ENCODE measurements at regions not wholly inside any gene's neighbourhood (a gene's known extent, or its start where the extent isn't known, plus 50 kb on each side); places are given as distances from the start of the nearest gene placed in this dataset.

DNA sequence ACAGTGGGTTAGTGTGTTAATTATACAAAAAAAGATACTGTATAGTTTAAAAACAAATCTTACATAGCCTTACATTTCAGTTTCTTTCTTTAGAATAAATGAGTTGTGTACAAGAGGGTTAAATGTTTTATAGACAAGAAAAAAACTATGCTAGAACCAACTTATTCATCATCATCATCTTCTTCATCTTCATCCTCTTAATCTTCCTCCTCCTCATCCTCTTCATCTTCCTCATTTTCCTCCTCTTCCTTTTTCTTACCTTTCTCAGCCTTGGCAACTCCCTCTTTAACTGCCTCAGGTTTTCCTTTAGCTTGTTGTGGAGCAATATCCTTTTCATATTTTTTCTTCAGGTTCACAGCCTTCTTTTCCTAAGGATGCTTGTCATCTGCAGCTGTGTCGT is 53.7 kb downstream of the RPS12 start:
- DNase-seq: no peak
- intact Hi-C loops (cut with DNase I): no loop called here
- no peak for ATAC-seq (ENCODE audit: poor library complexity)

DNA sequence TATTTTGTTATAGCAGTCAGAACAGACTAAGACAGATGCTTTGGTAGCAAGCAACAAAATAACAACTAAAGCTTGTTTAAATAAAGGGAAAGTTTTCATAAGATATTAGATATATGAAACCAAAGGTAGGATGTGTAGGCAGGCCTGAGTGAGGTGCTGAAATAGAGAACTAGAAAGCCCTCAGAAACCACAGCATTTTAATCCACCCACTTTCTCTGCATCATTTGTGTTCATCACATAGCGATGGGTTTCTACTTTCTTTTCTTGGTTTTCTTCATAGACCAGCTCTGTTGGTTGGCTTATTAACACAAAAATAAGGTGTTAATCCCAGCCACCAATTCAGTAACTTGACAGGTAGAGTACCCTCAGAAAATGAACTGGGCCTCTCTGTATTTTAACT is 58.6 kb downstream of the RPS12 start:
- ATAC-seq (ENCODE audit: poor library complexity) (no peak), DNase-seq (no peak)
- intact Hi-C loops (cut with DNase I): no loop called here

DNA sequence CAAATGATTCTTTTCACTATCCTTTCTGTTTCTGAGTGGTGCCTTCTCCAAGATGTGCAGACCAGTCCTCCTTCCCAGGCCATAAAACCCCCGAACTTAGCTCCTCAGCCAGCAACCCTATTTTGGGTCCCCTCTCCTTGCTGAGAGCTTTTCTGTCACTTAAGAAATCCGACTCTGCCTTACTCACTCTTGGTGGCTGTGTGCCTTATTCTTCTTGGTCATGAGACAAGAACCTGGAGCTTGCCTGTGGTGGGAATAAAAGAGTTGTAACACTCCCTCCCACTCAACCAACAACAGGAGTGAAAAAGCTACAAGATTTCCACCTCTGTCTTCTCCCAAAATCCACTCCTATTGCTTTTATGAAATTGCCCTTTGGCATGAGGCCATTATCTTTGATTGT is 62.6 kb downstream of the RPS12 start:
- ATAC-seq (ENCODE audit: poor library complexity): no peak
- intact Hi-C loops (cut with DNase I): no loop called here
- DNase-seq: no peak

DNA sequence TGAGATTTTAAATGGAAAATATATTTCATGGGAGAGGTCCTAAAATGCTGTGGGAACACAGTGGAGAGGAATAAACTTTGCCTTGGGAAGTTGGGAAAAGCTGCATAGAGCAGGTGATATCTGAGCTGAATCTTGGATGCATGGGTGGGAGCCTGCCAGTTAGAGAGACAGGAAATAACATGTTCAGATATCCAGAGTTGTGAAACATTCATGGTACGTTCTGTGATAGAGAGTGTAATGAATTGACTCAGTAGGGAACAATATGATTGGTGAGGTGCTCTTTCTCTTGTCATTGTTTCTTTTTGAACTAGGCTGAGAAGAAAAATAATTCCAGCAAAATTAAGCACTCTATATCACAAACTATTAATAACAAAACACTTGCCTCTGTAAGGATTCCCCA is 72.8 kb downstream of the RPS12 start:
- no peak for ATAC-seq (ENCODE audit: poor library complexity)
- DNase-seq: no peak
- intact Hi-C loops (cut with DNase I): no loop called here

DNA sequence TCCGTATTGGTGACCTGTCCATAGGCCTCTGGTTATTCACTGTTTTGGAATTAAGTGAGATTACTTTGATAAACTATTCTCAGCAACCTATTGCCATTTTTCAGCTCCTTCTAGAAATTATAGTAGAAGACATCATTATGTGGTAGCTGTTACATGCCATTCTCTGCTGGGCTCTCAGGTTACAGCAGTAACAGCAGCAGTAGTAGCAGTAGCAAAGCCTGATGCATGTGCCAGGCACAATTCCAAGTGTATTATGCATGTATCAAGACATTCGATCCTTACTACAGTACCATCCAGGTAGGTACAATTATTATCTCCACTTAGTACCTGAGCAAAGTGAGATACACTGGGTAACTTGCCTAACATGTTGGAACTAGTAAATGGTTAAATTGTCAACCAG is 74.3 kb downstream of the RPS12 start:
- no peak for DNase-seq
- intact Hi-C loops (cut with DNase I): no loop called here
- ATAC-seq (ENCODE audit: poor library complexity): no peak

DNA sequence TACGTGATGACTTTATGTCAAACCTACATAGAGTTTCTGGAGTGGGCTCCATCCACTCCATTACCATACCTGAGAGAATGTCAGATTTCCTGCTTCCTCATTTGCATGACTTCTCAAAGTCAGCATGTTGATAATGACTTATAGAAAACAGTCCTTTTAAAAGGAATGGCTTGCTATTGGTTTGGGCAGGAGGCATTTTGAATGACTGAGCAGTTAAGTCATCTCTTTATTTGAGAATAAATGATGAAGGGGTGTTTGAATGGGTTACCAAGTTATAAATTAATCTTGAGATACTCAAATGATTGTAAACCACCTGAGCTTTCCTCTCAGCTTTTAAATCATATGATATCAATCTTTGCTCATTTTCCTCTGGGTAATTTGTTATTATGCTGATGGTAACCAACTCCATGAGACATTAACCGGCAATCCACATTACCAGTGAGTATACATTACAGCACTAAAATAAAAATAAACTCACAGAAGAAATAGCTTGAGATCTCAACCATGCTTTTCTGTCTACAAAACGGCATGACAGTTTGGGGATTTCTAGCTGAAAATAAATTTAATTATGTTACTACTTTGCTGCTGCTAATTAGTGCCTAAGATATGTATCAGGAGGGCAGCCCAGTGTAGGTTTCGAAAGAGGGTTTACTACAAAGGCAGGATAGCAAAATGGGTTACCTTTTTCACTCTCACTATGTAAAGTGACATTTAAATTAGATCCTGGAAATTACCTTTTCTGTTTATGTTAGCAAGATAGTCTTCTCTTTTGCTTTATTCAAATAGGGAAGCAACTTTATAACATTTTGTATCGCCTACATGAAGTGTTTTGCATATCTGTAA is 78.8 kb downstream of the RPS12 start:
- intact Hi-C loops (cut with DNase I): no loop called here
- ATAC-seq (ENCODE audit: poor library complexity): no peak
- no peak for DNase-seq

DNA sequence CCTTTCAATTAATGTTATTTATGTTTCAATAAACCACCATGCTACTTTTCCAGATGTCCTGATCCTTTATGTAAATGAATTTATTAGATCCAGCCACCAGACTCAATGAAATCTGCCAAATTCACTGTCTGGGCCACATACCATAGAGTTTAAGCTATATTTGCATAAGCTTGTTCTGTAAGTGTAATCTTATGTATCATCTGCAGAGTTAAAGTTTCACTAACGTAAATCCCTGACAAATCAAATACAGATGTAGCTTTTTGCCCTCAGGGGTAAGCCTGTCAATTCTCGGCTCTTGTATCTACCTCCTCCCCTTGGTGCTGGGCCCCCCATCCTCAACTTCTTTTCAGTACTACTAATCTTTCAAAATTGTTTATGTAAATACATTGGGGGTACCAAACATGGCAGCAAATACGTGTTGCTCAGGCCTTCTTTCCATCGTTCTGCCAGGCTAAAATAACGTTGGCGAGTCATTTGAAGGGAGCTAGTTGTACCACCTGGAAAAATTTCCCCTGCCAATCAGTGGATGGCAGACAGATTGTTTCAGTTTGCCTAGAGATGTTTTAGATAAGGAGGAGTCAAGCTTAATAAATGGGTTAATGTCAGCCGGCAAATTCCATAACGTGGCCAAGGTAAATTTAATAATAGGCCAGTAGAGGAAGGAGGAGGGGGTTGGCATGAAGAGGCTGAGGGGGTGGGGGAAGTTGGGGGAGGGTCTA is 79.6 kb downstream of the RPS12 start:
- ATAC-seq (ENCODE audit: poor library complexity) (no peak), DNase-seq (no peak)
- intact Hi-C loops (cut with DNase I): no loop called here

DNA sequence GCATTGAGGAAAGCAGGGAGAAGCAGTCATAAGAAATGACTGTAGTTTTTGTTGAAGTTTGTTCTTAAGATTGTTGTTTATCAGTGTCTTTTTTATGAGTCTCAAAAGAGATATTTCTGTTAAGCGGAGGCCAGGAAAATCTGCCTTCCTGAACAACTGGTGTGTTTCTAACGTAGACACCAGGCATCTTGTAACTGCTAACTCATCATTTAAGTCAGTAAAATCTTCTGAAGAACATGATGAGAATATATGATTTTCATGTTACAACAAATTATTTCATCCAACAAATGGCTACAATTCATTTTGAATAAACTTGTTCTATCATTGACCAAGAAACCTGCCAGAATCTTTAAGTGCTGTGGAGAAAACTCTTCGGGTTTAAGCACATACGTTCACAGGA is 84.0 kb downstream of the RPS12 start:
- intact Hi-C loops (cut with DNase I): no loop called here
- DNase-seq (no peak), ATAC-seq (ENCODE audit: poor library complexity) (no peak)

DNA sequence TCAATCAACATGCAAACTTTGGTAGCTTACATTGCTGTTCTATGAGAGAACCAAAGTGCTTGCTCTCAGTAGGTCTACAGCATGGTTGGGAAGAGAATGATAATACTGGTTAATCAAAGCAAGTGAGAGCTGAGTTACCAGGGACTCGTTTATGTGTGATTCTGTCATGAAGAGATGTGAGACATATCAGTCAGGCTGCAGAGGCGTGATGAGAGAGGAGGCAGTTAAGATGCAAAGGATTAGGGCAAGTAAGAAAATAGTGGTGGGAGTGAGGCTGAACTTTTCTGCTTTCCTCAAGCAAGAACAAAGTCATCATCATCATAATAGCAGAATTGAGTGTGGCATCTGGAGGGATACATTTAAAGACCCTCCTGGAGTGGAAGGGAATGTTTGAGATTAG is 86.5 kb downstream of the RPS12 start:
- no peak for ATAC-seq (ENCODE audit: poor library complexity)
- no peak for DNase-seq
- intact Hi-C loops (cut with DNase I): no loop called here

DNA sequence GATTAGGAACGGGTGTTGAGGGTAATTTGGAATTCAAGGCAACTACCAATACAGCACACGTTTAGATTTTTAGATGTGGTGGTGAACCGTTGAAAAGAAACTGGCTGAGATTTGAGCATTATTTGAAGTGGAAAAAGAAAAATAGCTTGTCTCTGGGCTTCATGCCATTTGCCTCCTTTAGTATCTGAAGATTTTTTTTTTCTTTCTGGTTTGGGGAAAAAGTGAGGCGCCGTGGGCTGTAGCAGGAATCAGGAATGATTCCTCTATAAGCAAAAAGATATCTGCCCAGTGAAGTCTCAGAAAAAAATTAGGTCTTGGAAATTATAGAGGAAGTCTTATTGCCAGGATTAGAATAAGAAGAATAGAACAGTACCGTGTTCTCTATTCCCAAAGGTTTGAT is 88.5 kb downstream of the RPS12 start:
- intact Hi-C loops (cut with DNase I): no loop called here
- ATAC-seq (ENCODE audit: poor library complexity) (no peak), DNase-seq (no peak)

DNA sequence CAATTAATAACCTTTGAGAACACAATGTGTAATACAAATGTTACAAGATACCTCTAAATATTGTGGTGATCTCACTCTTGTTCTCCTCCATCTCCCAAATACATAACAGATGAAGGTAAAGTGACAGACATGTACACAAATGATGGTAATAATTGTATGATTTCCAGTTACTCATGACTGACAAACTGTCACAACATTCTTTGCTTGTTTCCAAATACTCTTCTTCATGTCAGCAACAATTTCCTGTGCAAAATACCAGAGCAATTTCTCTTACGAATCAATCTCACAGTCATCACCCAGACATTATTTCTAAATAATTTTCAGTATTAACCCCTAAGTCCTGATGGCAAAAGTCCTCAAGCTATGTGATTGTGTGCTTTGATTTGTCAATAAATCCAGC is 92.9 kb downstream of the RPS12 start:
- DNase-seq (no peak), ATAC-seq (ENCODE audit: poor library complexity) (no peak)
- intact Hi-C loops (cut with DNase I): no loop called here

DNA sequence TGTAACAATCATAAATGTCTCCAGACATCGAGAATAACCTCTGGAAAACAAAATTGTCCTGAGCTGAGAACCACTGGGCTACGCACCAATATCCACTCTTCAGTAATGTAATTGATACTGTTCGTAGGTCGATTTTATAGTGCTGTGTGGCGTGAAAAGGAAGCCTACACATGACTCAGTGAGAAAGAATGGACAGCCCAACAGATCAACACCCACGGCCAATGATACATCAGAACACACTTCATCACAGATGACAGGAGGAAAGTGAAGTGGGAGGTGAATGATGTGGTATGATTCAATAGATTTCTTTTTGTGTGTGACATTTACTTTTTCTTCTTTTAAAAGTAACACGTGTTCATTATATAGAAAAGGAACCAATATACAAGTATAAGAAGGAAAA is 93.5 kb downstream of the RPS12 start:
- intact Hi-C loops (cut with DNase I): no loop called here
- DNase-seq (no peak), ATAC-seq (ENCODE audit: poor library complexity) (no peak)

DNA sequence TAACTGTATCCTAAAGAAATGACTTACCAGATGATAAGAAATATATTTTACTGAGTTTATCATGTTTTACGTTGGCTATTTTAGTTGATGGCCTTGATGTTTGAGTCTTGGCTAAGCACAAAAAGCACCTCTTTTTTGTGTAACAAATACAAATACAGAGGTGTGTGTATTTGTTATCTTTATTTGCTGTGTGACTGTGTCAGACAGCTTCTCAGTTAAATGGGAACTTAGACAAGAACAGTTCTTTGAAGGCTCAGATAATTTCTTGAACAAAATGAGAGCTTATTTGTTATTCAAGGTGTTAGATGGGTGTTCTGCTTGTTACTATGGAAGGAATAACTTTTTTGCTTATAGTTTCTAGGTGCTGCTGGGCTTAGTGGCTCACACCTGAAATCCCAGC is 95.4 kb downstream of the RPS12 start:
- ATAC-seq (ENCODE audit: poor library complexity) (no peak), DNase-seq (no peak)
- intact Hi-C loops (cut with DNase I): no loop called here

DNA sequence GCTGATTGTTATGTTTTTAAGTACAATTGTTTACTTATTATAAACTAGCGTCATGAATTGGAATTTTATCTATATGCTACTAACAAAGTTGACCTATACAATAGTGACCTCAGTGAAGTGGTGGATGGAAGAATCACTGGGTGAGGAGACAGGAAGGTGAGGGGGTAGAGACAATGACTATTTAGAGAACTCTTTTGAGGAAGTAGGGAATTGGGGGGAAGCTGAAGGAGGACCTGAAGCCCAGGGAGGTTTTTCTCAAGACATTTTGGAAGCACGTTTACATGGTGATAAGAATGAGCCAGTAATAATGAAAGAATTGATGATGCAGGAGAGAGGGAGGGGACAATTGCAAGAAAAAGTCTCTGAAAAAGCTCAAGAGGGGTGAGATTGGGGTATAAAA is 96.4 kb downstream of the RPS12 start:
- ATAC-seq (ENCODE audit: poor library complexity) (no peak), DNase-seq (no peak)
- intact Hi-C loops (cut with DNase I): no loop called here

DNA sequence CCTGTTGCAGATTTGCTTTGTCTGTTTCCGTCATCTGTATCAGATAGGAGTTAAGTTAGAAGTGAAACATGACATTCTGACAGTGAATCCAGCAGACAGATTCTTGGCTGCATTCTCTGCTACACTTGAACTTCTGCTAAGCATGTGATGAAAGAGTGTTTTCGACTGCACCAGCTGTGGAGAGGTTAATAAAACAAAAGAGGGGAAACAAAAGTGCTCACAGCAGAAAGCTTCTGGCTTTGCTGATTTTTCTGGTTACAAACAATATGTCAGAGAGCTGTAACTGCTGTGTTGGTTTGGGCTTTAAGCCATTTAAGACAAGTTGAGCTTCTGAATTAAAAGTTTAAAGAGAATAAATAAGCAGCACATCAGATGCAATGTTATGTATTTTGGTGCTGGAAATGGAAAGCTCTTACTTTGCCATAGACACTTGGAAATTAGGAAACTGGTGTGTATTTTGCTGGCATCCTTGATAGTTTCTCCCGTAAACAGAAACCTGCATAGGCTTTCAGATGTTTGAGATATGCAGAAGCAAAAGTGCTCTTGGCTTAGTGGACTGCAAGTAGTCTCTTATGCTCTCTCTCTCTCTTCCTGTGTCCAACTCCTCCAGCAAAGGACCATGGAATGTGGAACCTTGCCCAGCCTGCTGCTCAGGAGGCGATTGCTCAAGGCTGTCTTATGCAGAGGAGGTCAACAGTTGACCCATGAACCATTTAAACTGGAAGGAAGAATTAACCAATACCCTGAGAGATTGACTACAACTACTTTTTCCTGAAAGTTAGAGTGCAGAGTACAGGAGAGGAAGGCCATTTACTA is 104.9 kb downstream of the RPS12 start:
- DNase-seq: peak; percentile 78
- intact Hi-C loops (cut with DNase I): no loop called here
- peak; percentile 99 for ATAC-seq (ENCODE audit: poor library complexity)

DNA sequence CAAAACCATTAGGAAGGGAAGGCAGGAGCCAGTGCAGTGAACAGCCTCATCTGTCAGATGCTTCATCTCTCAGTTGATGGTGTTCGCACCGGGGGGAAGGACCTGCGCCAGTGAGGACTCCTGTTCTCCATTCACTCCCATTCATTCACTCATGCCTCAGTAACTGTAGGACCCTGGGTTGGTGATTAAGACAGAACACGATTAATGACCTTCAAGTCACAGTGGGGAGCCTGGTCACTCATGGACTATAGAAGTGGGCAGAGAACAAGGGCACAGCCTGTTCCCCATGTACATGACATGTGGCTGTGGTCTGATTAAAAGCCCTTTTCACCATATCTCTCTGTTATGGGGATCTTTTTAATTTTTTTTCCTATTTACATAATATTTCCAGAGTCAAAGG is 113.3 kb downstream of the RPS12 start:
- ATAC-seq (ENCODE audit: poor library complexity): no peak
- intact Hi-C loops (cut with DNase I): no loop called here
- DNase-seq: no peak

DNA sequence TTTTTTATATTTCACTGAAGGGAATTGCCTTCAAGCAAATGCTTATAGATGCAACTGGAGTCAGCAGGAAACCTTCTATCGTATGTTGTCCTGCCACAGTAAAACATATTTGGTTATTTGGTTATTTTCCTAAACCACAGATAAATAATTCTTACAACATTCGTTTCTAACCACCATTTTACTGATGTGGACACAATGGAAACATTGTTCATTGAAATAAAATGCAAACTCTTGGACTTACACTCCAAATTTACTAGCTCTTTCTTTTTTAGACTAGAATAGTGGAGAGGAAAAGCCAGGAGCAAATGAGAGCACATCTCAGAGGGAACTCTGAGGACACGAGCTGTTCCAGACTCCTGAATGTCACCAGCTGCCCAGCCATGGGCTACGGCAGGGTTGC is 114.8 kb downstream of the RPS12 start:
- DNase-seq (no peak), ATAC-seq (ENCODE audit: poor library complexity) (no peak)
- intact Hi-C loops (cut with DNase I): no loop called here

DNA sequence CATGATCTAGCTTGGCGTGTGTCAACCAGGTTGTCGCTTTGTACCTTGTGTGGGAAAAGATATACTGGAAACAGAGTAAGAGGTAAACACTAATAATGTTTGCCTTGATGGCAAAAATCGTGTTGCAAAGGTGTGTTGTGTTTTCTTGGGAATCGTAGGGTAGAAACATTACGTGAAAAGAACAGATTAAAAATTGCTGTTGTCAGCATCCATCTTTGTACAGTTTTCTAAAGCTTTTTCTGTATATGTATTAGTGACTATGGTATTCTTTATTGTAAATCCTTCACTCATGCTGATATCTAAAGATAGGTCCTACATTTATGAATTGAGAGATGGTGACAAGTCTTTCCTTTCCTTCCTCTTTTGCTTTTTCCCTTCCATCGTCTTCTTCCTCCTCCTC is 116.9 kb downstream of the RPS12 start:
- no peak for ATAC-seq (ENCODE audit: poor library complexity)
- intact Hi-C loops (cut with DNase I): no loop called here
- DNase-seq: no peak

DNA sequence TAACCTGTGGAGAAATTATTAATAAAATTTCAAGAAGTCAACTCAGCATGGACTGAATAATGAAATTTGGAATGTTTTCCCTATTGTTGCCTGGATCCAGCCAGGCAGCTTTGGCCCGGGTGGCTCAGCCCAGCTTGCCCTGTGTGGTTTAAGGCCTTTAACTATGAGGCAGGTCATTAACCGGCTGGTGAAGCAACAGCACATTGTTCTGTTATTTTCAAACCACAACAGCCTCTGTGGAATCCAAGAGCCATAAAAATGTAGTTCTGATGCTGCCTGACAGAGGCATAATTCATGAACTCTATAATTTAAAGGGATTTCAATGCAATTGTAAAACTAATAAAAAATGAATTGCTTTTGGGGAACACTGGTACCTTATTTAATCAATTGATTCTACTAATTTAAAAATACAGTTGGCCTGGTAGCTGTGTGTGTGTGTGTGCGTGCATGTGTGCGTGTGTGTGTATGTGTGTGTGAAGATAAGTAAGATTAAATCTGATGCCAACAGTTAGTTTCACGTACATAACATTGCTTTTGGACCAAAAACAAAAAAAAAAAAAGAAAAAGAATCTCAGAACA is 117.7 kb downstream of the RPS12 start:
- intact Hi-C loops (cut with DNase I): no loop called here
- DNase-seq (no peak), ATAC-seq (ENCODE audit: poor library complexity) (no peak)

Data from Right ventricle myocardium superior (tissue), 1 donor.